ENCODE measurements at regions not wholly inside any gene's neighbourhood (a gene's known extent, or its start where the extent isn't known, plus 50 kb on each side); places are given as distances from the start of the nearest gene placed in this dataset.

- no peak for TF ChIP-seq CHD4 (IDR thresholded peaks at IDR 0.05; ENCODE audit: borderline replicate concordance)
- no peak for TF ChIP-seq HDAC2 (IDR thresholded peaks at IDR 0.05)
- TF ChIP-seq CTCF (IDR thresholded peaks at IDR 0.05): no peak
- no peak for TF ChIP-seq TP53 (CRISPR knock-in tag; IDR thresholded peaks at IDR 0.05)
- TF ChIP-seq EP300 (IDR thresholded peaks at IDR 0.05): no peak
- no peak for TF ChIP-seq HOXB5 (CRISPR knock-in tag; IDR thresholded peaks at IDR 0.05)
Observed at GRCh38 chr2:31735716-31736115, 155.0 kb upstream of the SRD5A2 start.

Measured in A549 (cell line).